ENCODE measurements at regions not wholly inside any gene's neighbourhood (a gene's known extent, or its start where the extent isn't known, plus 50 kb on each side); places are given as distances from the start of the nearest gene placed in this dataset.

GRCh38 chr1:81391125-81391828 is 409.5 kb upstream of the ADGRL2 start:
- no peak for DNase-seq (ENCODE audit: low spot score)

- no peak for DNase-seq (ENCODE audit: low spot score)
These were observed 412.3 kb upstream of the ADGRL2 start for GRCh38 chr1:81388435-81388834.

GRCh38 chr1:81387446-81387845 is 413.3 kb upstream of the ADGRL2 start:
- no peak for DNase-seq (ENCODE audit: low spot score)

GRCh38 chr1:81382561-81382960 is 418.2 kb upstream of the ADGRL2 start:
- no peak for DNase-seq (ENCODE audit: low spot score)

GRCh38 chr1:81381881-81382280 is 418.9 kb upstream of the ADGRL2 start:
- DNase-seq (ENCODE audit: low spot score): no peak

GRCh38 chr1:81380436-81380835 is 420.3 kb upstream of the ADGRL2 start:
- no peak for DNase-seq (ENCODE audit: low spot score)

- no peak for DNase-seq (ENCODE audit: low spot score)
These were observed 421.3 kb upstream of the ADGRL2 start for GRCh38 chr1:81379430-81379829.

- DNase-seq (ENCODE audit: low spot score): no peak
These were observed 423.3 kb upstream of the ADGRL2 start for GRCh38 chr1:81377406-81377805.

GRCh38 chr1:81375884-81376548 is 424.7 kb upstream of the ADGRL2 start:
- no peak for DNase-seq (ENCODE audit: low spot score)

- DNase-seq (ENCODE audit: low spot score): no peak
These were observed 426.3 kb upstream of the ADGRL2 start for GRCh38 chr1:81374481-81374880.

GRCh38 chr1:81371864-81372263 is 428.9 kb upstream of the ADGRL2 start:
- DNase-seq (ENCODE audit: low spot score): no peak

- DNase-seq (ENCODE audit: low spot score): no peak
These were observed 430.9 kb upstream of the ADGRL2 start for GRCh38 chr1:81369833-81370232.

- DNase-seq (ENCODE audit: low spot score): no peak
These were observed 434.6 kb upstream of the ADGRL2 start for GRCh38 chr1:81366173-81366572.

- DNase-seq (ENCODE audit: low spot score): no peak
These were observed 436.6 kb upstream of the ADGRL2 start for GRCh38 chr1:81364088-81364487.

- DNase-seq (ENCODE audit: low spot score): no peak
These were observed 442.6 kb upstream of the ADGRL2 start for GRCh38 chr1:81358151-81358550.

- DNase-seq (ENCODE audit: low spot score): no peak
These were observed 448.9 kb upstream of the ADGRL2 start for GRCh38 chr1:81351864-81352263.

- DNase-seq (ENCODE audit: low spot score): no peak
These were observed 451.4 kb upstream of the ADGRL2 start for GRCh38 chr1:81349194-81349965.

- no peak for DNase-seq (ENCODE audit: low spot score)
These were observed 455.6 kb upstream of the ADGRL2 start for GRCh38 chr1:81345110-81345509.

- no peak for DNase-seq (ENCODE audit: low spot score)
These were observed 460.5 kb upstream of the ADGRL2 start for GRCh38 chr1:81340239-81340638.

- no peak for DNase-seq (ENCODE audit: low spot score)
These were observed 463.5 kb upstream of the ADGRL2 start for GRCh38 chr1:81337226-81337625.

- DNase-seq (ENCODE audit: low spot score): no peak
These were observed 464.9 kb upstream of the ADGRL2 start for GRCh38 chr1:81335876-81336275.

- no peak for DNase-seq (ENCODE audit: low spot score)
These were observed 470.2 kb upstream of the ADGRL2 start for GRCh38 chr1:81330521-81330920.

- no peak for DNase-seq (ENCODE audit: low spot score)
These were observed 470.6 kb upstream of the ADGRL2 start for GRCh38 chr1:81330111-81330510.
